ENCODE measurements at regions not wholly inside any gene's neighbourhood (a gene's known extent, or its start where the extent isn't known, plus 50 kb on each side); places are given as distances from the start of the nearest gene placed in this dataset.

DNA sequence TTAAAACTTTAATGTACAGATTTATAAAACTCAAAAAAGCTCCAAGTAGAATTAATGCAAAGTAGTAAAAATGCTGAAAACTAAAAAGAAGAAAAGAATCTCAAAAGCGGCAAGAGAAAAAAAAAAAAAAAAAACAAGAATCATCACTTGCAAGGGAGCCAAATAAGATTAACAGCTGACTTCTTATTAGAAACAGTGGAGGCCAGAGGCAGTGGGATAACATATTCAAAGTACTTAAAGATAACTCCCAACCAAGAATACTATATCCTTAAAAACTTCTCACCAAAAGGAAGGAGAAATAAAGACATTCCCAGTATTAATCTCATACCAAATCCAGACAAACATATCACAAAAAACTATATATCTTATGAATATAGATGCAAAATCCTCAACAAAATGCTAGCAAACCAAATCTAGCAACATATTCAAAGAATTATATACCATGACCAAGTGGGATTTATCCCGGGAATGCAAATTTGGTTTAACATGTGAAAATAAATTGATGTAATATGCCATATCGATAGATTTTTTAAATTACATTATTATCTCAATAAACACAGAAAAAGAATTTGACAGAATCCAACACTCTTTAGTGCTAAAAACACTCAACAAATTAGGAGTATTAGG, 62.7 kb downstream of the CAMK2N1 start:
- H4K8ac ChIP-seq (ENCODE audit: low read depth, low read length) = no peak overlapping the region
- H2AK5ac ChIP-seq (ENCODE audit: low read length) = no peak overlapping the region
- H4K91ac ChIP-seq (ENCODE audit: low read depth, low read length) = no peak overlapping the region
- no peaks in the 10 kb centered on the region for H3K27me3 ChIP-seq (ENCODE audit: insufficient read depth, low read length)
- no CpG with 5 or more reads among the region's 3 CpGs for WGBS (ENCODE audit: extremely low coverage, insufficient coverage, insufficient read length)
- H3K36me3 ChIP-seq (ENCODE audit: control insufficient read depth in 1 of 2, insufficient read depth in 2 of 2, low read length in 2 of 2) = no peaks in the 10 kb centered on the region
- no peaks in the 10 kb centered on the region for H3K79me2 ChIP-seq (ENCODE audit: control insufficient read depth, insufficient read depth, low read length, poor library complexity)
- H3K27ac ChIP-seq (ENCODE audit: low read depth, low read length) = no peak overlapping the region
- H3K9me3 ChIP-seq (ENCODE audit: insufficient read depth, low read depth, low read length) = no peaks in the 10 kb centered on the region
- H2BK12ac ChIP-seq (ENCODE audit: low read length) = no peak overlapping the region
- H2BK5ac ChIP-seq (ENCODE audit: low read depth, low read length, poor library complexity) = no peak overlapping the region
- no peaks in the 10 kb centered on the region for H3K4me1 ChIP-seq (ENCODE audit: control insufficient read depth in 1 of 2, insufficient read depth in 2 of 2, low read length in 2 of 2)
- no peak overlapping the region for H3K4ac ChIP-seq (ENCODE audit: low read depth, low read length)
- H3K23ac ChIP-seq (ENCODE audit: low read length) = no peak overlapping the region
- H3K79me1 ChIP-seq (ENCODE audit: low read length) = no peaks in the 10 kb centered on the region
- no peak overlapping the region for H4K12ac ChIP-seq (ENCODE audit: low read depth, low read length)
- no peak overlapping the region for H3K18ac ChIP-seq (ENCODE audit: low read length)
- H3K4me3 ChIP-seq (ENCODE audit: low read depth, low read length) = no peak overlapping the region
- H3K9ac ChIP-seq (ENCODE audit: low read length) = no peak overlapping the region
- no peak for DNase-seq
- H3K14ac ChIP-seq (ENCODE audit: low read length) = no peak overlapping the region
- no peak overlapping the region for H2AFZ ChIP-seq (ENCODE audit: insufficient read depth, low read length, poor library complexity)
- H2BK120ac ChIP-seq (ENCODE audit: insufficient read depth, low read length, poor library complexity) = no peak overlapping the region
- H3K4me2 ChIP-seq (ENCODE audit: low read length) = no peak overlapping the region

DNA sequence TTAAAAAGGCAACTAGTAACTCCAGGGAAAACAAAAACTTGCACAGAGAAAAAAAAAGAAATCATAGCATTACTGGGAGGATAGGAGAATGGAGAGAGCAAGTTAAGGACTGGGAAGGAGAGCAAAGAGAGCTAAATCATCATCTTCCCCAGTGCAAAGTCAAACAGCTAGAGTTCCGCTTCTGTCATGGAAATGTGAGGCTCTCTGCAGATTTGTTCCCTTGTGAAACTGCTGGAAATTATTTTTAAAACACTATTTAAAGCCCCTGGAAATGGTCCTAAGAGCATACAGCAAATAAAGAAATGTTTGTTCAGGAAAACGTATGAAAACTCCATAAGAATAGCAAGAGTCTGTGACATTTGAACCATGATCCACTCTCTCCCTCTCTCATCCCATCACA, 64.6 kb downstream of the CAMK2N1 start:
- WGBS (ENCODE audit: extremely low coverage, insufficient coverage, insufficient read length) = no CpG with 5 or more reads among the region's 2 CpGs
- Histone ChIP-seq H2AFZ (ENCODE audit: insufficient read depth, low read length, poor library complexity) (no peak overlapping the region), H4K8ac (ENCODE audit: low read depth, low read length) (no peak overlapping the region), H3K4me1 (ENCODE audit: control insufficient read depth in 1 of 2, insufficient read depth in 2 of 2, low read length in 2 of 2) (no peaks in the 10 kb centered on the region), H3K9ac (ENCODE audit: low read length) (no peak overlapping the region), H4K12ac (ENCODE audit: low read depth, low read length) (no peak overlapping the region), H3K79me1 (ENCODE audit: low read length) (no peaks in the 10 kb centered on the region), H3K4me2 (ENCODE audit: low read length) (no peak overlapping the region), H2BK12ac (ENCODE audit: low read length) (no peak overlapping the region), H2AK5ac (ENCODE audit: low read length) (no peak overlapping the region), H2BK120ac (ENCODE audit: insufficient read depth, low read length, poor library complexity) (no peak overlapping the region), H3K23ac (ENCODE audit: low read length) (no peak overlapping the region), H3K4ac (ENCODE audit: low read depth, low read length) (no peak overlapping the region), H3K27ac (ENCODE audit: low read depth, low read length) (no peak overlapping the region), H3K79me2 (ENCODE audit: control insufficient read depth, insufficient read depth, low read length, poor library complexity) (no peaks in the 10 kb centered on the region), H3K18ac (ENCODE audit: low read length) (no peak overlapping the region), H2BK5ac (ENCODE audit: low read depth, low read length, poor library complexity) (no peak overlapping the region), H3K27me3 (ENCODE audit: insufficient read depth, low read length) (no peaks in the 10 kb centered on the region), H3K36me3 (ENCODE audit: control insufficient read depth in 1 of 2, insufficient read depth in 2 of 2, low read length in 2 of 2) (no peaks in the 10 kb centered on the region), H4K91ac (ENCODE audit: low read depth, low read length) (no peak overlapping the region), H3K14ac (ENCODE audit: low read length) (no peak overlapping the region), H3K4me3 (ENCODE audit: low read depth, low read length) (no peak overlapping the region), H3K9me3 (ENCODE audit: insufficient read depth, low read depth, low read length) (no peaks in the 10 kb centered on the region)
- DNase-seq = no peak

DNA sequence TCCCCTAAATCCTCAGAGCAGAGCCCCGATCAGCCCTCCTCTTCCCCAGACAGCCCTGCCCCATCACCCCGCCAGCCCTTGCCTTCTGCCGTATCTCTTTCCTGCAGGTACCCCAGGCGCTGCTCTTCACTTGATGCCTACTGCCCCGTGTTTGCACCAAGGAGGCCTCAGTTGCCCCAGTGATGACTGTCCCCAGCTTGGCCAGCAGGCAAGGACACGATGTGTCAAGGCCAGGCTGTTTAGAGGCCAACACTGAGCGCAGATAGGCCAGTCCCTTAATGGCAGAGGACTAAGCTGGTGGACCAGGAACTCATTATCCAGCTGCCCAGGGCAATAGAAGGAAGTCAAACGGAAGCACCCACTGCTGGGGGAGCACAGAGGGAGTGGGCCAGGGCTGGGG, 68.4 kb downstream of the CAMK2N1 start:
- H3K4me2 ChIP-seq (ENCODE audit: low read length) = no peak overlapping the region
- no peaks in the 10 kb centered on the region for H3K79me1 ChIP-seq (ENCODE audit: low read length)
- H3K79me2 ChIP-seq (ENCODE audit: control insufficient read depth, insufficient read depth, low read length, poor library complexity) = no peaks in the 10 kb centered on the region
- no peak overlapping the region for H4K91ac ChIP-seq (ENCODE audit: low read depth, low read length)
- no peak overlapping the region for H2AFZ ChIP-seq (ENCODE audit: insufficient read depth, low read length, poor library complexity)
- H3K4me3 ChIP-seq (ENCODE audit: low read depth, low read length) = no peak overlapping the region
- no peak overlapping the region for H4K8ac ChIP-seq (ENCODE audit: low read depth, low read length)
- no peak overlapping the region for H2BK120ac ChIP-seq (ENCODE audit: insufficient read depth, low read length, poor library complexity)
- H3K14ac ChIP-seq (ENCODE audit: low read length) = no peak overlapping the region
- no peak overlapping the region for H3K18ac ChIP-seq (ENCODE audit: low read length)
- H3K23ac ChIP-seq (ENCODE audit: low read length) = no peak overlapping the region
- H2BK5ac ChIP-seq (ENCODE audit: low read depth, low read length, poor library complexity) = no peak overlapping the region
- peaks cover 1% of the 10 kb centered on the region for H3K9me3 ChIP-seq (ENCODE audit: insufficient read depth, low read depth, low read length)
- no CpG with 5 or more reads among the region's 8 CpGs for WGBS (ENCODE audit: extremely low coverage, insufficient coverage, insufficient read length)
- H2AK5ac ChIP-seq (ENCODE audit: low read length) = no peak overlapping the region
- no peak overlapping the region for H2BK12ac ChIP-seq (ENCODE audit: low read length)
- DNase-seq = no peak
- no peak overlapping the region for H3K27ac ChIP-seq (ENCODE audit: low read depth, low read length)
- no peak overlapping the region for H4K12ac ChIP-seq (ENCODE audit: low read depth, low read length)
- H3K4ac ChIP-seq (ENCODE audit: low read depth, low read length) = no peak overlapping the region
- no peaks in the 10 kb centered on the region for H3K36me3 ChIP-seq (ENCODE audit: control insufficient read depth in 1 of 2, insufficient read depth in 2 of 2, low read length in 2 of 2)
- no peaks in the 10 kb centered on the region for H3K27me3 ChIP-seq (ENCODE audit: insufficient read depth, low read length)
- no peaks in the 10 kb centered on the region for H3K4me1 ChIP-seq (ENCODE audit: control insufficient read depth in 1 of 2, insufficient read depth in 2 of 2, low read length in 2 of 2)
- H3K9ac ChIP-seq (ENCODE audit: low read length) = no peak overlapping the region

DNA sequence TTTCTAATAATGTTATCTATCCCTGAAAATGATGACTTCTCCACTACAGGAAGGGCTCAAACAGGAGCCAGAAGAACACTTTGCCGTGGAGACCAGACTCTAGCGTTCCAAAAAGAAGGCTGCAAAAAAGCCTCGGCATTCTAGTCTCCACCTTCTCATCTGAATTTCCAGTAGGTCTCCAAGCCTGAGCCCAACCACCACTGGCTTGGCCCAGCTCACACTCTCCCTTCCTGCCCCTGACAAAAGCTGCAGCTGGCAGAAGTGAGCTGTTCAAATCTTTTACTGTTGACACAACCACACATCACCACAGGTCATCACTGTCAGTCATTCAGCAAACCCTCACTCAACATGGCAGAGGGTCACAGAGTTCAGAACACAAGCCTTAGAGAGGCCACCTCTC, 69.3 kb downstream of the CAMK2N1 start:
- no peak overlapping the region for H2AK5ac ChIP-seq (ENCODE audit: low read length)
- no peak overlapping the region for H3K4me2 ChIP-seq (ENCODE audit: low read length)
- H3K79me1 ChIP-seq (ENCODE audit: low read length) = no peaks in the 10 kb centered on the region
- H2BK5ac ChIP-seq (ENCODE audit: low read depth, low read length, poor library complexity) = no peak overlapping the region
- DNase-seq = no peak
- H3K9me3 ChIP-seq (ENCODE audit: insufficient read depth, low read depth, low read length) = peaks cover 1% of the 10 kb centered on the region
- H3K27ac ChIP-seq (ENCODE audit: low read depth, low read length) = no peak overlapping the region
- H3K18ac ChIP-seq (ENCODE audit: low read length) = no peak overlapping the region
- WGBS (ENCODE audit: extremely low coverage, insufficient coverage, insufficient read length) = no CpG with 5 or more reads among the region's 3 CpGs
- no peak overlapping the region for H2BK120ac ChIP-seq (ENCODE audit: insufficient read depth, low read length, poor library complexity)
- H3K36me3 ChIP-seq (ENCODE audit: control insufficient read depth in 1 of 2, insufficient read depth in 2 of 2, low read length in 2 of 2) = no peaks in the 10 kb centered on the region
- H3K79me2 ChIP-seq (ENCODE audit: control insufficient read depth, insufficient read depth, low read length, poor library complexity) = no peaks in the 10 kb centered on the region
- no peak overlapping the region for H2AFZ ChIP-seq (ENCODE audit: insufficient read depth, low read length, poor library complexity)
- no peak overlapping the region for H3K23ac ChIP-seq (ENCODE audit: low read length)
- peaks cover 2% of the 10 kb centered on the region for H3K27me3 ChIP-seq (ENCODE audit: insufficient read depth, low read length)
- H2BK12ac ChIP-seq (ENCODE audit: low read length) = no peak overlapping the region
- no peak overlapping the region for H3K9ac ChIP-seq (ENCODE audit: low read length)
- H3K4me1 ChIP-seq (ENCODE audit: control insufficient read depth in 1 of 2, insufficient read depth in 2 of 2, low read length in 2 of 2) = no peaks in the 10 kb centered on the region
- H3K4ac ChIP-seq (ENCODE audit: low read depth, low read length) = no peak overlapping the region
- no peak overlapping the region for H3K4me3 ChIP-seq (ENCODE audit: low read depth, low read length)
- H4K8ac ChIP-seq (ENCODE audit: low read depth, low read length) = no peak overlapping the region
- no peak overlapping the region for H4K91ac ChIP-seq (ENCODE audit: low read depth, low read length)
- no peak overlapping the region for H4K12ac ChIP-seq (ENCODE audit: low read depth, low read length)
- no peak overlapping the region for H3K14ac ChIP-seq (ENCODE audit: low read length)

All from trophoblast cell (in vitro differentiated cells and primary cell).